GM23248 (cell line): ENCODE measurements at regions not wholly inside any gene's neighbourhood (a gene's known extent, or its start where the extent isn't known, plus 50 kb on each side); places are given as distances from the start of the nearest gene placed in this dataset.

ENCODE experiments used
- DNase-seq: peaks from one replicate; pipeline ENCODE4 v3.0.0-alpha.2; 2015
- H2AFZ ChIP-seq: fragments of 200-600 bp; sonication (generic); 2 replicates; pipeline ENCODE4 v1.6.1; 2016; ENCODE audit warnings: antibody characterized with exemption
- H3F3A ChIP-seq: fragments of 200-600 bp; sonication (generic); 2 replicates; pipeline ENCODE4 v1.6.1; 2016; ENCODE audit warnings: mild to moderate bottlenecking, antibody characterized with exemption, mixed run types; ENCODE audit not compliant: insufficient read depth
- H3K27ac ChIP-seq: fragments of 200-600 bp; sonication (generic); 2 replicates; pipeline ENCODE4 v1.5.1; 2016; ENCODE audit warnings: mild to moderate bottlenecking
- H3K27me3 ChIP-seq: fragments of 200-600 bp; sonication (generic); replicated peaks from 2 replicates; pipeline ENCODE4 v1.6.1; 2016; ENCODE audit warnings: mild to moderate bottlenecking; ENCODE audit not compliant: insufficient read depth
- H3K36me3 ChIP-seq: fragments of 200-600 bp; sonication (generic); 2 replicates; pipeline ENCODE4 v1.6.1; 2016; ENCODE audit warnings: low read depth, mild to moderate bottlenecking
- H3K4me1 ChIP-seq: fragments of 200-600 bp; sonication (generic); 2 replicates; pipeline ENCODE4 v1.6.1; 2016; ENCODE audit warnings: mild to moderate bottlenecking; ENCODE audit not compliant: insufficient read depth
- H3K4me2 ChIP-seq: fragments of 200-600 bp; sonication (generic); one replicate; pipeline ENCODE4 v1.6.1; 2016; ENCODE audit warnings: mild to moderate bottlenecking; ENCODE audit not compliant: unreplicated experiment
- H3K4me3 ChIP-seq: fragments of 200-600 bp; sonication (generic); 2 replicates; pipeline ENCODE4 v1.5.1; 2016; ENCODE audit warnings: mild to moderate bottlenecking
- H3K79me2 ChIP-seq: fragments of 200-600 bp; sonication (generic); 2 replicates; pipeline ENCODE4 v1.6.1; 2016; ENCODE audit warnings: mild to moderate bottlenecking; ENCODE audit not compliant: insufficient read depth
- H3K9ac ChIP-seq: fragments of 200-600 bp; sonication (generic); 2 replicates; pipeline ENCODE4 v1.6.1; 2016; ENCODE audit warnings: mild to moderate bottlenecking
- H3K9me2 ChIP-seq: fragments of 200-600 bp; sonication (generic); 2 replicates; pipeline ENCODE4 v1.6.1; 2016; ENCODE audit warnings: mixed run types, mild to moderate bottlenecking, moderate library complexity; ENCODE audit not compliant: insufficient read depth
- H3K9me3 ChIP-seq: fragments of 200-600 bp; sonication (generic); one replicate; pipeline ENCODE4 v1.6.1; 2017; ENCODE audit warnings: low read depth
- H4K20me1 ChIP-seq: fragments of 200-600 bp; sonication (generic); 2 replicates; pipeline ENCODE4 v1.6.0; 2016; ENCODE audit not compliant: insufficient read depth
- EZH2 ChIP-seq: fragments of 200-600 bp; sonication (generic); IDR thresholded peaks from 2 replicates; pipeline ENCODE4 v1.6.1; 2018; ENCODE audit warnings: antibody characterized with exemption, mild to moderate bottlenecking; ENCODE audit not compliant: insufficient read depth, poor library complexity, severe bottlenecking
- EZH2phosphoT487 ChIP-seq: fragments of 200-600 bp; sonication (generic); IDR thresholded peaks from 2 replicates; pipeline ENCODE4 v1.6.1; 2018; ENCODE audit warnings: antibody characterized with exemption, moderate library complexity, mild to moderate bottlenecking, low read depth; ENCODE audit not compliant: insufficient read depth
- WGBS, 2 experiments: methylation state at CpG; one replicate each; pipeline ENCODE4 v1.1.6; 2015 to 2017; ENCODE audit warnings: low lambda C conversion rate in 2 of 2, low coverage in 1 of 2; ENCODE audit errors: missing lambda C conversion rate in 2 of 2; 5-methylcytosine and 5-hydroxymethylcytosine counted together
- in situ Hi-C: fragments of 300-500 bp; cut with MboI; formaldehyde crosslinking; loops from 2 replicates; pipeline ENCODE4 v1.15.0; 2020

- H3K4me2 ChIP-seq: no peak overlapping the region
- no peak overlapping the region for H3K27ac ChIP-seq
- no peaks in the 10 kb centered on the region for H3K4me1 ChIP-seq
- no peaks in the 10 kb centered on the region for H3K9me2 ChIP-seq
- H3K9ac ChIP-seq: no peak overlapping the region
- no peaks in the 10 kb centered on the region for H3K36me3 ChIP-seq
- no peak for TF ChIP-seq EZH2phosphoT487
- TF ChIP-seq EZH2: no peak
- no peaks in the 10 kb centered on the region for H4K20me1 ChIP-seq
- no peak overlapping the region for H2AFZ ChIP-seq
- DNase-seq: no peak
- no peaks in the 10 kb centered on the region for H3K27me3 ChIP-seq
- H3K4me3 ChIP-seq: no peak overlapping the region
- no peaks in the 10 kb centered on the region for H3K9me3 ChIP-seq
- in situ Hi-C loops: no loop called here
- 13 to 14% methylated on average over 3 of the region's 3 CpGs for WGBS, 2 experiments
- no peaks in the 10 kb centered on the region for H3K79me2 ChIP-seq
- H3F3A ChIP-seq: no peaks in the 10 kb centered on the region
These were observed 70.2 kb upstream of the ST8SIA2 start for GRCh38 chr15:92323525-92323924.

GRCh38 chr15:92324101-92324963, 69.3 kb upstream of the ST8SIA2 start:
- Histone ChIP-seq H3K9me2 (no peaks in the 10 kb centered on the region), H3K27me3 (no peaks in the 10 kb centered on the region), H3F3A (no peaks in the 10 kb centered on the region), H3K4me2 (no peak overlapping the region), H2AFZ (no peak overlapping the region), H3K36me3 (no peaks in the 10 kb centered on the region), H3K4me3 (no peak overlapping the region), H3K9me3 (no peaks in the 10 kb centered on the region), H3K79me2 (no peaks in the 10 kb centered on the region), H3K27ac (no peak overlapping the region), H4K20me1 (no peaks in the 10 kb centered on the region), H3K4me1 (no peaks in the 10 kb centered on the region), H3K9ac (no peak overlapping the region)
- TF ChIP-seq EZH2phosphoT487 (no peak), EZH2 (no peak)
- no peak for DNase-seq
- WGBS, 2 experiments: 35 to 44% methylated on average over 8 of the region's 8 CpGs
- in situ Hi-C loops: no loop called here

GRCh38 chr15:92326236-92326635, 67.4 kb upstream of the ST8SIA2 start:
- Histone ChIP-seq H3F3A (no peaks in the 10 kb centered on the region), H3K27ac (no peak overlapping the region), H3K4me1 (no peaks in the 10 kb centered on the region), H3K27me3 (no peaks in the 10 kb centered on the region), H3K9me2 (no peaks in the 10 kb centered on the region), H2AFZ (no peak overlapping the region), H3K79me2 (no peaks in the 10 kb centered on the region), H3K4me2 (no peak overlapping the region), H3K9ac (no peak overlapping the region), H3K36me3 (no peaks in the 10 kb centered on the region), H3K4me3 (no peak overlapping the region), H3K9me3 (no peaks in the 10 kb centered on the region), H4K20me1 (no peaks in the 10 kb centered on the region)
- WGBS, 2 experiments: 5 to 12% methylated on average over 6 of the region's 6 CpGs
- TF ChIP-seq EZH2phosphoT487: no peak
- no peak for TF ChIP-seq EZH2
- in situ Hi-C loops: no loop called here
- no peak for DNase-seq

GRCh38 chr15:92327033-92327432, 66.6 kb upstream of the ST8SIA2 start:
- Histone ChIP-seq H2AFZ (no peak overlapping the region), H3K79me2 (no peaks in the 10 kb centered on the region), H3K9ac (no peak overlapping the region), H4K20me1 (no peaks in the 10 kb centered on the region), H3K4me1 (no peaks in the 10 kb centered on the region), H3K9me3 (no peaks in the 10 kb centered on the region), H3F3A (no peaks in the 10 kb centered on the region), H3K27ac (no peak overlapping the region), H3K4me2 (no peak overlapping the region), H3K4me3 (no peak overlapping the region), H3K36me3 (no peaks in the 10 kb centered on the region), H3K9me2 (no peaks in the 10 kb centered on the region), H3K27me3 (no peaks in the 10 kb centered on the region)
- DNase-seq: no peak
- in situ Hi-C loops: no loop called here
- no peak for TF ChIP-seq EZH2phosphoT487
- TF ChIP-seq EZH2: no peak
- WGBS, 2 experiments: 36 to 37% methylated on average over 4 of the region's 4 CpGs
